GM12878 (cell line): ENCODE measurements at regions not wholly inside any gene's neighbourhood (a gene's known extent, or its start where the extent isn't known, plus 50 kb on each side); places are given as distances from the start of the nearest gene placed in this dataset.

Experiments used
- ETV6 ChIP-seq, 2 experiments: fragments of 450-650 bp in 1 of 2; IDR thresholded peaks in 1 of 2; conservative IDR thresholded peaks in 1 of 2; 2 replicates each; pipeline ENCODE4 v1.6.1; 2014; ENCODE audit warnings: antibody characterized with exemption in 1 of 2, borderline replicate concordance in 1 of 2, low read depth in 1 of 2, mild to moderate bottlenecking in 1 of 2, moderate library complexity in 1 of 2
- LARP7 ChIP-seq: fragments of 450-650 bp; IDR thresholded peaks from 2 replicates; pipeline ENCODE4 v1.6.1; 2017; ENCODE audit warnings: mild to moderate bottlenecking
- POLR2A ChIP-seq: IDR thresholded peaks from 2 replicates; pipeline ENCODE4 v1.6.1; 2011; ENCODE audit warnings: low read depth, mild to moderate bottlenecking, low read length
- POLR2AphosphoS5 ChIP-seq: IDR thresholded peaks from 2 replicates; pipeline ENCODE4 v1.6.1; 2011; ENCODE audit warnings: mild to moderate bottlenecking, low read length, inconsistent platforms
- SUPT20H ChIP-seq: IDR thresholded peaks from 2 replicates; pipeline ENCODE4 v1.6.1; 2011; ENCODE audit warnings: low read depth, mild to moderate bottlenecking, low read length, moderate library complexity, borderline replicate concordance; ENCODE audit not compliant: control insufficient read depth
- TAF1 ChIP-seq: IDR thresholded peaks from 2 replicates; pipeline ENCODE4 v1.6.1; 2011; ENCODE audit warnings: mild to moderate bottlenecking, low read depth, low read length, borderline replicate concordance
- TBL1XR1 ChIP-seq: IDR thresholded peaks from 2 replicates; pipeline ENCODE4 v1.6.1; 2012; ENCODE audit warnings: low read depth, low read length, improper control_type of control experiment
- ZNF24 ChIP-seq: fragments of 450-650 bp; IDR thresholded peaks from 2 replicates; pipeline ENCODE4 v1.6.1; 2017; ENCODE audit warnings: antibody characterized with exemption, mild to moderate bottlenecking
- TF ChIP-seq, protein P1 (sequence below): fragments of 450-650 bp; IDR thresholded peaks from 2 replicates; pipeline ENCODE4 v1.6.1; 2017; ENCODE audit warnings: mild to moderate bottlenecking, low read depth, inconsistent platforms; ENCODE audit not compliant: poor library complexity, severe bottlenecking
- TF ChIP-seq, protein P2 (sequence below): fragments of 450-650 bp; IDR thresholded peaks from 2 replicates; pipeline ENCODE4 v1.6.1; 2017; ENCODE audit warnings: mild to moderate bottlenecking, moderate library complexity
- TF ChIP-seq, protein P3 (sequence below): fragments of 150-350 bp; IDR thresholded peaks from 2 replicates; pipeline ENCODE4 v1.6.1; 2014; ENCODE audit warnings: mild to moderate bottlenecking, low read depth, low read length

DNA sequence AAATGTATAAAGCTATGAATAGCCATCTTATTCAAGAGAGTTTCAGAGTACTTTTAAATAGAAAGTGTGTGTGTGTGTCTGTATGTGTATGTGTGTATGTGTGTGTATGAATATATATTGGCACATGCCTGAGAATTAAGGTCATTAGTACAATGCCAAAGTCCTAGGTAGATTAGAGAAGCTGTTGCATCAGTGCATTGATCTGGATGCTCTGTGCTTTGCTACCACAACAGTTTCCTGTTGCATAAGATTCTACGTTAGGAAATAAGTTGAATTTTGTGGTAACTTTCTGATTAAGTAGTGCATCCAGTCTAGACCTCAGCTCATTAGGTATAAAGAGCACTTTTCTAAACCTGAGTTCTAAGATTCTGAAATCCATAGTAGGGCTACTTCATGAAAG lies 1102.8 kb upstream of the KLHL29 start (continued):
- TF ChIP-seq, protein P1, sequence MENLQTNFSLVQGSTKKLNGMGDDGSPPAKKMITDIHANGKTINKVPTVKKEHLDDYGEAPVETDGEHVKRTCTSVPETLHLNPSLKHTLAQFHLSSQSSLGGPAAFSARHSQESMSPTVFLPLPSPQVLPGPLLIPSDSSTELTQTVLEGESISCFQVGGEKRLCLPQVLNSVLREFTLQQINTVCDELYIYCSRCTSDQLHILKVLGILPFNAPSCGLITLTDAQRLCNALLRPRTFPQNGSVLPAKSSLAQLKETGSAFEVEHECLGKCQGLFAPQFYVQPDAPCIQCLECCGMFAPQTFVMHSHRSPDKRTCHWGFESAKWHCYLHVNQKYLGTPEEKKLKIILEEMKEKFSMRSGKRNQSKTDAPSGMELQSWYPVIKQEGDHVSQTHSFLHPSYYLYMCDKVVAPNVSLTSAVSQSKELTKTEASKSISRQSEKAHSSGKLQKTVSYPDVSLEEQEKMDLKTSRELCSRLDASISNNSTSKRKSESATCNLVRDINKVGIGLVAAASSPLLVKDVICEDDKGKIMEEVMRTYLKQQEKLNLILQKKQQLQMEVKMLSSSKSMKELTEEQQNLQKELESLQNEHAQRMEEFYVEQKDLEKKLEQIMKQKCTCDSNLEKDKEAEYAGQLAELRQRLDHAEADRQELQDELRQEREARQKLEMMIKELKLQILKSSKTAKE: no peak
- TF ChIP-seq TAF1: no peak
- TF ChIP-seq LARP7: no peak
- TF ChIP-seq POLR2A: no peak
- TF ChIP-seq ZNF24: no peak
- TF ChIP-seq ETV6 (conservative IDR thresholded peaks at IDR 0.05 in 1 of 2, IDR thresholded peaks at IDR 0.05 in 1 of 2; ENCODE audit: borderline replicate concordance in 1 of 2, low read depth in 1 of 2): no peak
- TF ChIP-seq SUPT20H: no peak
- TF ChIP-seq, protein P2, sequence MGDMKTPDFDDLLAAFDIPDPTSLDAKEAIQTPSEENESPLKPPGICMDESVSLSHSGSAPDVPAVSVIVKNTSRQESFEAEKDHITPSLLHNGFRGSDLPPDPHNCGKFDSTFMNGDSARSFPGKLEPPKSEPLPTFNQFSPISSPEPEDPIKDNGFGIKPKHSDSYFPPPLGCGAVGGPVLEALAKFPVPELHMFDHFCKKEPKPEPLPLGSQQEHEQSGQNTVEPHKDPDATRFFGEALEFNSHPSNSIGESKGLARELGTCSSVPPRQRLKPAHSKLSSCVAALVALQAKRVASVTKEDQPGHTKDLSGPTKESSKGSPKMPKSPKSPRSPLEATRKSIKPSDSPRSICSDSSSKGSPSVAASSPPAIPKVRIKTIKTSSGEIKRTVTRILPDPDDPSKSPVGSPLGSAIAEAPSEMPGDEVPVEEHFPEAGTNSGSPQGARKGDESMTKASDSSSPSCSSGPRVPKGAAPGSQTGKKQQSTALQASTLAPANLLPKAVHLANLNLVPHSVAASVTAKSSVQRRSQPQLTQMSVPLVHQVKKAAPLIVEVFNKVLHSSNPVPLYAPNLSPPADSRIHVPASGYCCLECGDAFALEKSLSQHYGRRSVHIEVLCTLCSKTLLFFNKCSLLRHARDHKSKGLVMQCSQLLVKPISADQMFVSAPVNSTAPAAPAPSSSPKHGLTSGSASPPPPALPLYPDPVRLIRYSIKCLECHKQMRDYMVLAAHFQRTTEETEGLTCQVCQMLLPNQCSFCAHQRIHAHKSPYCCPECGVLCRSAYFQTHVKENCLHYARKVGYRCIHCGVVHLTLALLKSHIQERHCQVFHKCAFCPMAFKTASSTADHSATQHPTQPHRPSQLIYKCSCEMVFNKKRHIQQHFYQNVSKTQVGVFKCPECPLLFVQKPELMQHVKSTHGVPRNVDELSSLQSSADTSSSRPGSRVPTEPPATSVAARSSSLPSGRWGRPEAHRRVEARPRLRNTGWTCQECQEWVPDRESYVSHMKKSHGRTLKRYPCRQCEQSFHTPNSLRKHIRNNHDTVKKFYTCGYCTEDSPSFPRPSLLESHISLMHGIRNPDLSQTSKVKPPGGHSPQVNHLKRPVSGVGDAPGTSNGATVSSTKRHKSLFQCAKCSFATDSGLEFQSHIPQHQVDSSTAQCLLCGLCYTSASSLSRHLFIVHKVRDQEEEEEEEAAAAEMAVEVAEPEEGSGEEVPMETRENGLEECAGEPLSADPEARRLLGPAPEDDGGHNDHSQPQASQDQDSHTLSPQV: no peak
- no peak for TF ChIP-seq TBL1XR1
- TF ChIP-seq, protein P3, sequence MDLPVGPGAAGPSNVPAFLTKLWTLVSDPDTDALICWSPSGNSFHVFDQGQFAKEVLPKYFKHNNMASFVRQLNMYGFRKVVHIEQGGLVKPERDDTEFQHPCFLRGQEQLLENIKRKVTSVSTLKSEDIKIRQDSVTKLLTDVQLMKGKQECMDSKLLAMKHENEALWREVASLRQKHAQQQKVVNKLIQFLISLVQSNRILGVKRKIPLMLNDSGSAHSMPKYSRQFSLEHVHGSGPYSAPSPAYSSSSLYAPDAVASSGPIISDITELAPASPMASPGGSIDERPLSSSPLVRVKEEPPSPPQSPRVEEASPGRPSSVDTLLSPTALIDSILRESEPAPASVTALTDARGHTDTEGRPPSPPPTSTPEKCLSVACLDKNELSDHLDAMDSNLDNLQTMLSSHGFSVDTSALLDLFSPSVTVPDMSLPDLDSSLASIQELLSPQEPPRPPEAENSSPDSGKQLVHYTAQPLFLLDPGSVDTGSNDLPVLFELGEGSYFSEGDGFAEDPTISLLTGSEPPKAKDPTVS: no peak
- no peak for TF ChIP-seq POLR2AphosphoS5
- TF ChIP-seq, all 136 proteins: peak for 0
